HT1080 (cell line): ENCODE measurements at regions not wholly inside any gene's neighbourhood (a gene's known extent, or its start where the extent isn't known, plus 50 kb on each side); places are given as distances from the start of the nearest gene placed in this dataset. TPM values are rescaled to one million over a fixed set of nuclear protein-coding genes. Genes with fewer than 3 reads are reported as not detected.
A peak's percentile ranks its signal among the peaks of the same experiment; 100 is the strongest.

Source experiments
- DNase-seq: peaks from one replicate; pipeline ENCODE4 v3.0.0-alpha.2; 2015; ENCODE audit warnings: low read depth
- small RNA-seq: library from RNA; depleted of rRNA; stranded (forward); fragments of <200 nt; gene quantifications from one replicate; pipeline ENCODE3, GENCODE V24; 2014

GRCh38 chr3:182738583-182739411, 54.5 kb upstream of the ATP11B start:
- DNase-seq: no peak

- DNase-seq: no peak
Measured at GRCh38 chr3:182739619-182740018, 53.7 kb upstream of the ATP11B start.

GRCh38 chr3:182740710-182741109, 52.6 kb upstream of the ATP11B start:
- peak; percentile 58 for DNase-seq

GRCh38 chr3:182741214-182741613, 52.1 kb upstream of the ATP11B start:
- no peak for DNase-seq

Small RNA genes in the stretch of these regions (small RNA-seq; reads per million reads assigned to genes)
- not detected for gene RN7SKP265
